Neural progenitor cell (in vitro differentiated cells): ENCODE measurements at regions not wholly inside any gene's neighbourhood (a gene's known extent, or its start where the extent isn't known, plus 50 kb on each side); places are given as distances from the start of the nearest gene placed in this dataset.

Experiments
- CTCF ChIP-seq: fragments of 200-600 bp; sonication (generic); IDR thresholded peaks from 2 replicates; pipeline ENCODE4 v1.5.1; 2017; ENCODE audit warnings: antibody characterized with exemption, mild to moderate bottlenecking
- EZH2 ChIP-seq: fragments of 200-600 bp; sonication (generic); IDR thresholded peaks from 2 replicates; pipeline ENCODE4 v1.6.1; 2017; ENCODE audit warnings: antibody characterized with exemption, mild to moderate bottlenecking, moderate library complexity

- TF ChIP-seq EZH2: no peak
- TF ChIP-seq CTCF: no peak
Measured at GRCh38 chr6:164694386-164694785, 615.0 kb downstream of the C6orf118 start.
